ENCODE measurements at regions not wholly inside any gene's neighbourhood (a gene's known extent, or its start where the extent isn't known, plus 50 kb on each side); places are given as distances from the start of the nearest gene placed in this dataset.

GRCh38 chr17:69735285-69735684 lies 320.8 kb downstream of the MAP2K6 start:
- Mint-ChIP-seq H3K27me3 (ENCODE audit: low read depth) (no peaks in the 10 kb centered on the region), H3K4me3 (no peak overlapping the region), H3K27ac (no peak overlapping the region), H3K9me3 (peaks cover 24% of the 10 kb centered on the region), H3K4me1 (peaks cover 29% of the 10 kb centered on the region), H3K36me3 (ENCODE audit: low read depth) (no peaks in the 10 kb centered on the region)
- no peak for TF ChIP-seq CTCF (IDR thresholded peaks at IDR 0.05; ENCODE audit: unreplicated experiment in 3 of 3)

GRCh38 chr17:69743091-69743490 lies 328.6 kb downstream of the MAP2K6 start:
- no peaks in the 10 kb centered on the region for H3K4me1 Mint-ChIP-seq
- no peak overlapping the region for H3K27ac Mint-ChIP-seq
- TF ChIP-seq CTCF (IDR thresholded peaks at IDR 0.05; ENCODE audit: unreplicated experiment in 3 of 3): no peak
- H3K27me3 Mint-ChIP-seq (ENCODE audit: low read depth): no peaks in the 10 kb centered on the region
- H3K36me3 Mint-ChIP-seq (ENCODE audit: low read depth): peaks cover 3% of the 10 kb centered on the region
- peaks cover 20% of the 10 kb centered on the region for H3K9me3 Mint-ChIP-seq
- H3K4me3 Mint-ChIP-seq: no peak overlapping the region

- Mint-ChIP-seq H3K9me3 (peaks cover 12% of the 10 kb centered on the region), H3K4me3 (no peak overlapping the region), H3K36me3 (ENCODE audit: low read depth) (peaks cover 3% of the 10 kb centered on the region), H3K27ac (no peak overlapping the region), H3K4me1 (no peaks in the 10 kb centered on the region), H3K27me3 (ENCODE audit: low read depth) (no peaks in the 10 kb centered on the region)
- no peak for TF ChIP-seq CTCF (IDR thresholded peaks at IDR 0.05; ENCODE audit: unreplicated experiment in 3 of 3)
These were observed 330.1 kb downstream of the MAP2K6 start for GRCh38 chr17:69744512-69745070.

- no peak overlapping the region for H3K27ac Mint-ChIP-seq
- no peak overlapping the region for H3K4me3 Mint-ChIP-seq
- no peaks in the 10 kb centered on the region for H3K27me3 Mint-ChIP-seq (ENCODE audit: low read depth)
- TF ChIP-seq CTCF (IDR thresholded peaks at IDR 0.05; ENCODE audit: unreplicated experiment in 3 of 3): no peak
- H3K36me3 Mint-ChIP-seq (ENCODE audit: low read depth): no peaks in the 10 kb centered on the region
- H3K9me3 Mint-ChIP-seq: no peaks in the 10 kb centered on the region
- no peaks in the 10 kb centered on the region for H3K4me1 Mint-ChIP-seq
These were observed 325.1 kb upstream of the KCNJ16 start for GRCh38 chr17:69749911-69750310.

GRCh38 chr17:69757688-69758430 lies 317.2 kb upstream of the KCNJ16 start:
- no peaks in the 10 kb centered on the region for H3K9me3 Mint-ChIP-seq
- no peaks in the 10 kb centered on the region for H3K4me1 Mint-ChIP-seq
- no peak overlapping the region for H3K27ac Mint-ChIP-seq
- no peak for TF ChIP-seq CTCF (IDR thresholded peaks at IDR 0.05; ENCODE audit: unreplicated experiment in 3 of 3)
- no peak overlapping the region for H3K4me3 Mint-ChIP-seq
- no peaks in the 10 kb centered on the region for H3K27me3 Mint-ChIP-seq (ENCODE audit: low read depth)
- H3K36me3 Mint-ChIP-seq (ENCODE audit: low read depth): no peaks in the 10 kb centered on the region

- TF ChIP-seq CTCF (IDR thresholded peaks at IDR 0.05; ENCODE audit: unreplicated experiment in 3 of 3): no peak
- Mint-ChIP-seq H3K4me3 (no peak overlapping the region), H3K27me3 (ENCODE audit: low read depth) (no peaks in the 10 kb centered on the region), H3K36me3 (ENCODE audit: low read depth) (no peaks in the 10 kb centered on the region), H3K27ac (no peak overlapping the region), H3K9me3 (no peaks in the 10 kb centered on the region), H3K4me1 (no peaks in the 10 kb centered on the region)
These were observed 314.5 kb upstream of the KCNJ16 start for GRCh38 chr17:69760562-69760961.

Measured in nephron (organoid).